Spinal cord (tissue), 9 donors: ENCODE measurements at regions not wholly inside any gene's neighbourhood (a gene's known extent, or its start where the extent isn't known, plus 50 kb on each side); places are given as distances from the start of the nearest gene placed in this dataset.

Experiments
- DNase-seq, 6 donors: peaks; one replicate each; pipeline versions ENCODE4 v3.0.0 to v3.0.0-alpha.2; 2013 to 2015; ENCODE audit warnings: low spot score in 6 of 6, low read depth in 4 of 6
- H3K27ac ChIP-seq: one replicate; pipeline ENCODE4 v1.5.1; 2013; ENCODE audit warnings: low read depth, low read length, control low read depth
- H3K27me3 ChIP-seq: one replicate; pipeline ENCODE4 v1.6.1; 2013; ENCODE audit warnings: low read length; ENCODE audit not compliant: control insufficient read depth, insufficient read depth
- H3K36me3 ChIP-seq: one replicate; pipeline ENCODE4 v1.6.1; 2013; ENCODE audit warnings: low read length; ENCODE audit not compliant: control insufficient read depth, insufficient read depth
- H3K4me1 ChIP-seq: one replicate; pipeline ENCODE4 v1.6.1; 2013; ENCODE audit warnings: low read length; ENCODE audit not compliant: control insufficient read depth, insufficient read depth
- H3K4me3 ChIP-seq: one replicate; pipeline ENCODE4 v1.5.1; 2013; ENCODE audit warnings: low read depth, low read length, control low read depth
- H3K9me3 ChIP-seq: one replicate; pipeline ENCODE4 v1.6.1; 2013; ENCODE audit warnings: low read length; ENCODE audit not compliant: control insufficient read depth, insufficient read depth
- WGBS: methylation state at CpG from one replicate; pipeline ENCODE4 v1.1.5; 2013; ENCODE audit warnings: missing lambda C conversion rate; ENCODE audit not compliant: insufficient coverage; 5-methylcytosine and 5-hydroxymethylcytosine counted together
- donor health status: healthy.

GRCh38 chr11:23542189-23542588, 681.9 kb upstream of the CCDC179 start:
- Histone ChIP-seq H3K36me3 (no peaks in the 10 kb centered on the region), H3K27ac (no peak overlapping the region), H3K9me3 (no peaks in the 10 kb centered on the region), H3K27me3 (no peaks in the 10 kb centered on the region), H3K4me3 (no peak overlapping the region), H3K4me1 (no peaks in the 10 kb centered on the region)
- no CpG with 5 or more reads among the region's 1 CpG for WGBS
- DNase-seq: no peak

GRCh38 chr11:23542816-23543215, 682.5 kb upstream of the CCDC179 start:
- WGBS: no CpG with 5 or more reads among the region's 3 CpGs
- Histone ChIP-seq H3K27me3 (no peaks in the 10 kb centered on the region), H3K9me3 (no peaks in the 10 kb centered on the region), H3K36me3 (no peaks in the 10 kb centered on the region), H3K27ac (no peak overlapping the region), H3K4me1 (no peaks in the 10 kb centered on the region), H3K4me3 (no peak overlapping the region)
- DNase-seq: no peak

- H3K27ac ChIP-seq: no peak overlapping the region
- H3K4me3 ChIP-seq: no peak overlapping the region
- H3K9me3 ChIP-seq: no peaks in the 10 kb centered on the region
- H3K36me3 ChIP-seq: no peaks in the 10 kb centered on the region
- no peaks in the 10 kb centered on the region for H3K27me3 ChIP-seq
- WGBS: 67% methylated on average over 1 of the region's 3 CpGs
- H3K4me1 ChIP-seq: no peaks in the 10 kb centered on the region
- no peak for DNase-seq
Observed at GRCh38 chr11:23543651-23544222, 683.5 kb upstream of the CCDC179 start.

GRCh38 chr11:23551706-23552105, 691.4 kb upstream of the CCDC179 start:
- Histone ChIP-seq H3K4me3 (no peak overlapping the region), H3K4me1 (no peaks in the 10 kb centered on the region), H3K27me3 (no peaks in the 10 kb centered on the region), H3K9me3 (no peaks in the 10 kb centered on the region), H3K27ac (no peak overlapping the region), H3K36me3 (no peaks in the 10 kb centered on the region)
- DNase-seq: no peak
- WGBS: no CpG with 5 or more reads among the region's 1 CpG

GRCh38 chr11:23554002-23554401, 693.7 kb upstream of the CCDC179 start:
- Histone ChIP-seq H3K36me3 (no peaks in the 10 kb centered on the region), H3K27me3 (no peaks in the 10 kb centered on the region), H3K4me1 (no peaks in the 10 kb centered on the region), H3K4me3 (no peak overlapping the region), H3K9me3 (no peaks in the 10 kb centered on the region), H3K27ac (no peak overlapping the region)
- no peak for DNase-seq
- WGBS: no CpG with 5 or more reads among the region's 1 CpG

- Histone ChIP-seq H3K4me1 (no peaks in the 10 kb centered on the region), H3K4me3 (no peak overlapping the region), H3K9me3 (no peaks in the 10 kb centered on the region), H3K27me3 (no peaks in the 10 kb centered on the region), H3K27ac (no peak overlapping the region), H3K36me3 (no peaks in the 10 kb centered on the region)
- DNase-seq: no peak
- WGBS: no CpG with 5 or more reads among the region's 1 CpG
Observed at GRCh38 chr11:23555085-23555484, 694.8 kb upstream of the CCDC179 start.

- Histone ChIP-seq H3K36me3 (no peaks in the 10 kb centered on the region), H3K27me3 (no peaks in the 10 kb centered on the region), H3K4me1 (no peaks in the 10 kb centered on the region), H3K9me3 (no peaks in the 10 kb centered on the region), H3K4me3 (no peak overlapping the region), H3K27ac (no peak overlapping the region)
- no peak for DNase-seq
- no CpG with 5 or more reads among the region's 2 CpGs for WGBS
Observed at GRCh38 chr11:23556163-23556750, 696.0 kb upstream of the CCDC179 start.

- Histone ChIP-seq H3K27ac (no peak overlapping the region), H3K36me3 (no peaks in the 10 kb centered on the region), H3K4me3 (no peak overlapping the region), H3K27me3 (no peaks in the 10 kb centered on the region), H3K9me3 (no peaks in the 10 kb centered on the region), H3K4me1 (no peaks in the 10 kb centered on the region)
- no peak for DNase-seq
Observed at GRCh38 chr11:23563591-23563990, 703.3 kb upstream of the CCDC179 start.

GRCh38 chr11:23564370-23564769, 704.1 kb upstream of the CCDC179 start:
- H3K36me3 ChIP-seq: no peaks in the 10 kb centered on the region
- no peak overlapping the region for H3K27ac ChIP-seq
- WGBS: 76% methylated on average over 2 of the region's 2 CpGs
- peak in 2 of 6 donors; percentile 14 to 15 for DNase-seq
- H3K4me1 ChIP-seq: no peaks in the 10 kb centered on the region
- no peaks in the 10 kb centered on the region for H3K27me3 ChIP-seq
- no peaks in the 10 kb centered on the region for H3K9me3 ChIP-seq
- no peak overlapping the region for H3K4me3 ChIP-seq

- Histone ChIP-seq H3K9me3 (no peaks in the 10 kb centered on the region), H3K27ac (no peak overlapping the region), H3K36me3 (no peaks in the 10 kb centered on the region), H3K27me3 (no peaks in the 10 kb centered on the region), H3K4me3 (no peak overlapping the region), H3K4me1 (no peaks in the 10 kb centered on the region)
- no CpG with 5 or more reads among the region's 1 CpG for WGBS
- no peak for DNase-seq
Observed at GRCh38 chr11:23569134-23569533, 708.9 kb upstream of the CCDC179 start.
